GM21576 (cell line): ENCODE measurements at regions not wholly inside any gene's neighbourhood (a gene's known extent, or its start where the extent isn't known, plus 50 kb on each side); places are given as distances from the start of the nearest gene placed in this dataset.
"Not testable (repeated sequence)": the region's sequence is repeated elsewhere in the genome, so short reads cannot be mapped to it uniquely, and the experiment has no call there.

Experiments used
- ATAC-seq: cut with Tn5 transposase; IDR thresholded peaks from one replicate; pipeline ENCODE4 v1.9.1; 2021; ENCODE audit warnings: mild to moderate bottlenecking, moderate library complexity; ENCODE audit not compliant: unreplicated experiment

DNA sequence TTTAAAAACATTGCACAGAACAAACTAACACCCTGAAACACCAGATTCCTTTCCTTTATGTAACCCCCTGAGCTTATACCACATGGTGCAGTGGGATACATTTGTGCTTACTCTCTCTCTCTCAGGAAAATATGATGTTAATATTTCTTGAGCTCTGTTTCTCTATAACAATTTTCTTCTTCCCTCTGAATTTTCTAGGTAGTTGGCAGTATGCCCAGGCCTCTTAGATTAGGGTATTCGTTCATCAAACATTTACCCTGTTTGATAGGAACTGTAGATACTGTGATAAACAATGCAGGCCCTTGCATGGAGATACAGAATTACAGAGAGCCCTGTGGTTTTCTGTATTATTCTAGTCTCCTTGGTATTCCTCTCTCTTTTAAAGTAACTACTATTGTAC, 567.8 kb downstream of the IPMK start:
- no peak for ATAC-seq

DNA sequence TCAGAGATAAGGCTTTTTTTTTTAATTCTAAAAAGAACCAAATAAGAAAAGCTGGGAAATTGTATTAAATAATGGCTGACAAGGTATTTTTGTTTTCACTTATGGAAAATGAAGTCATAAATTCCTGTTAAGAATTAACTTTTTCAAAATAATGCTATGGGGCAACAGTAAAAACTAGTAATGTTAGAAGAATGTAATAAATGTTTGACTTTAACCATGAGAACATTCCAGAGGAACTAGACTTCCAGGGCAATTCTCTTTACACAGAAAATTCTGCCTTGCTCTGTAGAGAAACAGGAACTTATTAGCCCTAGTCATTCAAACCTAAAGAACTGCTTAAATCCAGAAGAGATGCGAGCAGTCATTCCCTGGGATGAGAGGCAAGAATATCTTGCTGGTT, 571.1 kb downstream of the IPMK start:
- no peak for ATAC-seq

DNA sequence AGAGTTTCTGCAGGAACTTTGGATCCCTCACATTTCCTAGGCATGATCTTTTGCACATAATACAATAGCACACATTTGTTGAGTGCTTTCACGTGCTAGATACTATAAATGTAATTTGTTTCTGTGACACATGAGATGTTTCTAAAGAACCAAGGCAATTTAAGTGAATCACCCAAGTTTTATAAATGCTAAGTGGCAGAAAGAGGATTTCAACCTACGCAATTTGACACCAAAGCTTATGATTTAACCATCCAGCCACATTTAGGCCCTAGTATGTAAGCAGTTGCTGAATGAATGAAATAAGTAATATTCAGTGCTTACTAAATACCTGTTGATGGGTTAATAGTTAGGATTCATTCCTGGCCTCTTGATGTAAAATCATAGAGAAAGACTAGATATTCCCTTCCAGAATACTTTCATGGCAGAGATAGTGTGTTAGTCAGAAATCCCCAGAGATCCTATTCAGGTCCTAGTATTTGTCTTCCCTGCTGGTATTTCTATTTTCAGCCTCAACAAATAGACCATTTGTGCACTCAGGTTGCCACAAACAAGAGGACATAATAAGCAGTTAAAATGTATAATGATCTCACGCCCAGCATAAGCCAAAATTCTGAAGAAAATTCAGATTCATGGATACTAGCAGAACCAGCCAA, 572.6 kb downstream of the IPMK start:
- no peak for ATAC-seq

DNA sequence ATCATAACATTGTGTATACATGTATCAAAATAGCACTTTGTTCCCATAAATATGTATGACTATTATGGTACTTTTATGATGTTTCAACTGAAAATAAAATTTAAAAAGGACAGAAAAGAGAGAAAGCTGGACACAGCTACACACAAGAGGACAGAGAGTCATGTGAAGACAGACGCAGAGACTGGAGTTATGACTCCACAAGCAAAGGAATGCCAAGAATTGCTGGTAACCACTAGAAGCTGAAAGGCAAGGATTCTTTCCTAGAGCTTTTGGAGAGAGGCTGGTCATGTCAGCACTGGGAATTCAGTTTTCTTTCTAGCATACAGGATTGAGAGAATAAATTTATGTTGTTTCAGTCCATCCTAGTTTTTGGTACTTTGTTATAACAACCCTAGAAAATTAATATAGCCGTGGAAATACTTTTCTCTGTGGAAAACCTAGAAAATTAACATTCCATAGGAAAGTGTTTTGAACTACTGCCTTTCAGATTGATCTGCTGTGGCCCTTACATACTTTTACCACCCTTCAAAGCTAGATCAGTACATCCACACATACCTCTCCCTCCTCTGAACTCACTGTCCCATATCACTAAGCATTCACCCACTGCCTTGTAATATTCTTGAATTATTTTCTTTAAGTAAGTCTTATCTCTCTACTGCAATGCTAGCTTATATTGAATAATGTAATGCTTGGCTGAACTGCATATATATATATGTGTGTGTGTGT, 575.3 kb downstream of the IPMK start:
- no peak for ATAC-seq

DNA sequence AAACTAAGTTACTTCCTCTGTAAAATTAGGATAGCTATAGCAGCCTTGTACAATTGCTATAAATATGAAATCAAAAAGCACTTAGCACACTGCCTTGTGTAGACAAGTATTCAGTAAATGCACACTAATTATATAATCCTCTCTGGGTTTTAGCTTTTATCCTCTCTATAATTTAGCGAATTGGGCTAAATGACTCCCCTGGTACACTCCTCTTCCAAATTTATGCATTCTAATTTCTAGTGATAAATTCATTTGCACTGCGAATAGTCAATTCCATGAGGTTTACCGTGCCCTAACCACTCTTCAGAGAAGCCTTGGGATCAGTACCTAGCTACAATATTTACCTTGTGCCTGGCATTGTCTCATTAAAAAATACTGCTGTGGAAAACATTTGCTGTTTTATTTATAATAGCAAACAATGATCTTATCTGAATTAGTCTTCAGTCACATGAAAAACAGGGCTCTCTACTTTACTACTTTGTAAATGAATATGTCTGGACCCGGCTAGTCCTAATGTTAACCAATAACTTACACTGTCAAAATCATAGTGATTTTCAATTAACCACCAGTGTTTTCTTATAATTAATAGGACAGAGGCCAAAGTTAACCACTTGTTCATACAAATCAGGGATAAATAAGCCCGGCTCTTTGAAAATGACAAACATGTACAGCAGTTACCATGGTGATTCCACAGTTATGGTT, 577.9 kb downstream of the IPMK start:
- no peak for ATAC-seq

DNA sequence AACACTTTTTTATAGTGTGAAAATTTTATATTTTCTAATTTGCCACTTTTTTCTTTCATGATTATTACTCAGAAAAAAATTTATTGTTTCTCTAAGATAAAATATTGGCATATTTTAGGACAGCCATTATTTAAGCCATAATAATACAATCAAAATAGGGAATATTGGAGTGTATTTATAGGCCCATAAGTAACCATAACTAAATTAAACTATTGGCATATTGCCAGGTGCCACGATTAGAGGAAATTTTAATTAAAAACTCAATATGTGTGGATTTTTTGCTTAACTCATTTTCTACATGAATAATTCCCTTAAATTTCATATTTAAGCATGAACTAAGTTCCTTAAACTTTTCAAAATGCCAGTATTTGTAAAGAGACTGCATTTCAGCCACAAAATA, 587.8 kb downstream of the IPMK start:
- ATAC-seq, result no peak

DNA sequence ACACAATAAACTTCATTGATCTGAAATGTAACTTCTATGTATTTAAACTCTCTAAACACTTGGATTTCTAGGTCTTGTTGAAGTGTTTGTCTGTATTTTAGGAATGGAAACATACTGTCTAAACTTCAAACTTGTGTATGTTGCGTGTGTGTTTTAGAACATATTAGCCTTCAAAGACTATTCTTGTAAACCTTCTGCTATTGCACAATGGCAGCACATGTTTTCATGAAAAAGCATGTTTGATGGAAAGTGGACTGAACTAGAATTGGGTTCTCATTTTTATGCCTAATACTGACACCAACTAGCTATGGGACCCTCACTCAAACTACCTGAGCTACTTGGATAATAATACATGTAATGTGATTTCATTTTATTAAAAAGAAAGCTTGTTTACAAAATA, 592.6 kb downstream of the IPMK start:
- ATAC-seq, result no peak

DNA sequence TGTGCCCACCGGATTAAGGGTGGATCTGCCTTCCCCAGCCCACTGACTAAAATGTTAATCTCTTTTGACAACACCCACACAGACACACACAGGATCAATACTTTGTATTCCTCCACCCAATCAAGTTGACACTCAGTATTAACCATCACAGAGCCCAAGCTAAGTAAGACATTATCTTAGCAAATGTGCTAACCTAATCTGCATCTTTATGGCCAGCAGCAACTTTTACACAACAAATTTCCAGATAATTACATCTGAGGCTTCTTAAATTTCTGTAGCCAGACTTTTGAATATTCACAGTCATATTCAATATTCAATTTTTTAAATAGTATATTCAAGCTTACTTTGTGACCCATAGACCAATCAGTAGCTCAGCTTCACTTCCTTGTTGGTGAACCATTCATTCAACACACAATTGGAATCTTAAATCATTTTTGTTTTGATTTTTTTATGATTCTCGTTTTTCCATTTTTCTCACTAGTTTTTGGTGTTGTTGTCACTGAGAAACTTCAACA, 594.2 kb downstream of the IPMK start:
- ATAC-seq, result no peak

DNA sequence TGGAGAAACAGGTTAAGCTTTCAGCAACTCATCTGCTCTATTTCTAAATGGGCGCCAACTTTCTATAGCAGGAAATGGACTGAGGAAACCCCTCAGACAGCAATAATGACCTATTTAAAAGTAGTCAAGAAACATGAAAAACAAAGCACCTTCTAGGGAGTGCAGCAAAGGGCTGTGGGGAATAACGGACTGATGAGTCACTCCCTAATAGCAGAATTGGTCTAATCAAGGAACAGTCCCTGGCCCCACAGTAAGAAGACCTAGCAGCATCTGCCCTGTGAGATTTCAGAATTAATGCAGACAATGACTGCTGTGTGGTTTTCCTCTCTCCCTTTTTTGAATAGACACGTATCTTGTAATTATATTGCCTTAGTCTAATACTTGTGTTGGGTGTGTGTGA, 602.9 kb downstream of the IPMK start:
- ATAC-seq, result no peak

DNA sequence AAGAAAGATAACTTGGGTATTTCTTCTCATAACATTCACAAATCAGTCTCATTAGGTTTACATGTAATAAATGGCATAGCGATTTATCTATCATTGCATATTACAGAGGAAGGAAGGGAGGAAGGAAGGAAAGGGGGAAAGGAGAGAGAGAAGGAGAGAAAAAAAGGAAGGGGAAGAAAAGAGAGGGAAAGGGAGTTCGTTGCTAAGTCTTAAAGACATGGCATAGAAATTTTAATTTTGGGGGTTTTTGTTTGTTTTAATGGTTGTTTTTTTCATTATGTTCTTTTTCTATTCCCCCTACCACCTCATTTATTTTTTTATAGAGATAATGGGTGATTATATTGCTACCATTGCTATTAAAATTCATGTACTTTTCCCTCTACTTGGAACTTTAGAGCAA, 604.3 kb downstream of the IPMK start:
- no peak for ATAC-seq

DNA sequence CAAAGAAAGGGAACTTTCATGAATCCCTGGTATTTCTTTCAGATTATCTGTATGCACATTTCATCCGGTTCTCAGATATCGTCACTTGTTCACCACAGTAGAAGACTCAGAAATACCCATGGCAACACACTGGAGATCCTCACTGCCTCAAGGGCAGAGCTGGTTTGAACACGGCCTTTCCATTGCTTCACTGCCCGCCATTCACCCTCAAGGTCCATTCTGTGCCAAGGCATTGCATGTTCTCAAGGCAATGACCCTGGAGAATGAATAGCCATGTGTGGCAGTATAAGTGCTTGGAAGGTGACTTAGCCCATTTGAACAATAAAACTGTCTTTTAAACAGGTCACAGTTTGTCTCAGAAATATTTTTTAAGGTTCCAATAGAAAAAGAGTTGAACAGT, 606.5 kb downstream of the IPMK start:
- no peak for ATAC-seq

DNA sequence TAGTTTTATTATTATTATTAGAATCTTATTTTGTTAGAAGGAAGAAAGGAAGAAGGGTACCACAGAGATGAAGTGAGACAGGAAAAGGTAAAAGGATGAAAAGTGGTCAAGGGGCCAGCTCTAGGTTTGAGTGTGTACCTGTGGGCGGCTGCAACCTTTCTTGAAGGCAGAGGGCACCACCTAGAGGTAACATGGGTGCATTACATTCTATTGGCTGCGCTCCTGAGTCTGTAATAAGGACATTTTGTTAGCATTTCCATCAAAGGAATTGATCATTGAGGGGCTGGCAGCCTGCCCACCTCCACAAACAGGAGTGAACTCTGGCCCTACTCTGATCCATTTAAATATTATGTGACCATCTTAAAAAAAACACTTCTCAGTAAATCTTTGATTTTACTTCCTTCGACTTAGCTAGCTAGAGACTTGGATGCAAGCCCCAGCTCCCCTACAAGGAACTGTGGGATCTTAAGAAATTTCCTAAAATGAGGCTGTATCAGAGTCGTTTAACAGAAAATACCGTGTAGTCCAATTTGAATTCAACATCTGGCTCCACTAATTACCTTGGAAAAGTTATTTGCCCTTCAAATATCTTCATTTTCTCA, 610.4 kb downstream of the IPMK start:
- peak; percentile 89 for ATAC-seq

DNA sequence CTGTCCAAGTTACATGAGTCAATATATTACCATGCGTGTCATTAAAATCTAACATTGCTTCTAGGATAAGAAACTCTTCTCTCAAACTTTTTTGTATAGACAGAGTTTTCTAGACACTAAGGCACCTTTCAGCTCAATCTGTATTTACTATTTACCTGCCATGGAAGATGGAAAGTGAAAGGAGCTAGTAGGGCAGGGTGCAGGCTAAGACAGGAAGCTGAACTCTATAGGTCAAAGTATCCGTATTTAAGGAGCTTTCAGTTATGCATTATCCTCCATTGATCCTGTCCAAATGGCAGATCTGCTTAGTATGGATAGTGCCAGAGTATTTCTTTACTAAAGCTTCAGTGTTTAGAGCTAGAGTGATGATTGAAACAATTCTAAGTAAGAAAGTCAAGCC, 612.8 kb downstream of the IPMK start:
- ATAC-seq, result no peak

DNA sequence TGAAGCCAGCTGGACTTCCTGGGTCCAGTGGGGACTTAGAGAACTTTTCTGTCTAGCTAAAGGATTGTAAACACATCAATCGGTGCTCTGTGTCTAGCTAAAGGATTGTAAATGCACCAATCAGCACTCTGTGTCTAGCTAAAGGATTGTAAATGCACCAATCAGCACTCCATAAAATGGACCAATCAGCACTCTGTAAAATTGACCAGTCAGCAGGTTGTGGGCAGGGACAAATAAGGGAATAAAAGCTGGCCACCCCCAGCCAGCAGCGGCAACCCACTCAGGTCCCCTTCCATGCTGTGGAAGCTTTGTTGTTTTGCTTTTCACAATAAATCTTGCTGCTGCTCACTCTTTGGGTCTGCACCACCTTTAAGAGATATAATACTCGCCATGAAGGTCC, 622.6 kb downstream of the IPMK start:
- not testable (repeated sequence) for ATAC-seq

DNA sequence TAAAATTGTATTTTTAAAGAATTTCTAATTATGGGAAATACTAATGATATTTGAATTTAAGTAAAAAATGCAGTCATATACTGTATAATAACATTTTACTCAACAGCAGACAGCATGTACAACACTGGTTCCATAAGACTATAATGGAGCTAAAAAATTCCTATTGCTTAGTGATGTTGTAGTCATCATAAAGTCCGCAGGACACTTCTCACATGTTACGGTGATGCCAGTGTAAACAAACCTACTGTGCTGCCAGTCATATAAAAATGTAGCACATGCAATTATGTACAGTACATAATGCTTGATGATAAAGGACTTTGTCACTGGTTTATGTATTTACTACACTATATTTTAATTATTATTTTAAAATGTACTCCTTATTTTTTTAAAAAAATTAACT, 629.3 kb downstream of the IPMK start:
- ATAC-seq, result no peak

DNA sequence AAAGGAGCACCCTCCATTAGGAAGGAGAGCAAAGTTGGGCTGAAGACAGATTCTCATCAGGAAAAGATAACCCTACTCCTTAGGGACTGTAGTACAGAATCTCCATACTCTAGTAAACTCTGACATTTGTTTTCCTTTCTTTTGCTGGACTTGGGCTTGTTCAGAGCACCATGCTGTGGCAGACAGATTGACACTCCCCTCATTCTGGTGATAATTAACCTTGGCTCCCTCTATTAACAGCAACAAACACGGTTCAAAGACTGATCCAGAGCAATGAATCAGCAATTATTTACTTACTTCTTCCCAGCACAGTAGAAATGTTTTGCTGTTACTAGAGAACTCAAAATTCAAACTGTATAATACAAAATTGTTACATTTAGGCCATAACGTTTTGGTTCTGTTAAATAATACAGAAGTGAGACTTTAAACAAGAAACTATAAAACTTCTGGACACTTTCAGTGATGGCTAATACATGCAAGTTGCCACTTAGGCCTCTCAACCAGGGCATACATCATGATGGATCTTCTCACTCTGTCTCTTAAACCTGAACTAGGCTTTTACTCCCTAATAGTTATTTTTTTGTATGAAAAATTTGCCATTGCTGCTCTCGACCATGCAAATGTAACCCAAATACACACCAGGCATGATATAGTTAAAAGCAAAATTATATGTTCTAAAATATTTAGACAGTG, 639.0 kb downstream of the IPMK start:
- no peak for ATAC-seq

DNA sequence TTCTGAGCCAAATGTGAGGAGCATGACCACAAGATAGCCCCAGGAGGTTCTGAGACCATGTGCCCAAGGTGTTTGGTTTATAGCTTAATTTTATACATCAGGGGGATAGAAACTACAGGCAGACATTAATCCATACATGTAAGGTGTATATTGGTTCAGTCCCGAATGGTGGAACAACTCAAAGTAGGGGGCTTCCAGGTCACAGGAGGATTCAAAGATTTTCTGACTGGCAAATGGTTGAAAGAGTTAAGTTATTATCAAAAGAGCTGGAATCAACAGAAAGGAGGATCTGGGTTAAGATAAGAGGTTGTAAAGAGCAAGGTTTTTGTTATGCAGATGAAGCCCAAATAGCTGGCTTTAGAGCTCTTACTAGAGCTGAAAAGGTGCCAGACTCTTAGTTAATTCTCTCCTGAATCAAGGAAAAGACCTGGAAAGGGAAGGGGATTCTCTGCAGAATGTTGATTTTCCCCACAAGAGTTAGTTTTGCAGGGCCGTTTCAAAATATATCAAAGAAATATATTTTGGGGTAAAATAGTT, 640.0 kb downstream of the IPMK start:
- no peak for ATAC-seq

DNA sequence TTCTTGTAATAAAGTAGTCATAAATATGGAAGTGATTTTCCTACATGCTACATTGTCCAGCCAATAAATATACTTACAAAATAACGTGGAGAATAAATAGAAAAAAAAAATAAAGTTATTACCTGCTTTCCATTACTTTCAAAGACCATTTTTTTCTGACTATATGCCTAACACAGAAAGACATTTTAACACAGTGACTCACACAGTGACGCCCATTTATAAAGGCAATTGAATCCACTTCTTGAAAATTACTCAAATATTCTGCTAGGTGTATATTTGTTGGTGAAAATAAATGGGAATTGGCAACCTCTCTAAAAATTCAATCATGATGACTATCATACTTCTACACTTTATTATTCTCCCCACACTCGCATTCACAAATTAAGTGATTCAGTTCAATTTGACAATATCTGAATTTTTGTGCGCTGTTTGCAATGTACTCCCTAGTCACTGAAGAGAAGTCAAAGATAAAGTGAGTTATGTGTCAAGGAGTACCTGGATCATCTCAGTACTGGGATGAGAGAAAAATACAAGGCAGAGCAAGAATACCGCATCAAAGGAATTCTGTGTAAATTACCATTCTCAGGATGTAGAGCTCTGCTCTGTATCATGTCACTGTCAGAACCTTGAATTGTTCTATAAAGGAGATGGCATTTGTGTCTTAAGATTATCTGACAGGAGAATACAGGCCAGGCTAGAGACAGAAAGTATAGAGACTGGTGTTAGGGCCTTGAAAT, 642.7 kb downstream of the IPMK start:
- no peak for ATAC-seq

DNA sequence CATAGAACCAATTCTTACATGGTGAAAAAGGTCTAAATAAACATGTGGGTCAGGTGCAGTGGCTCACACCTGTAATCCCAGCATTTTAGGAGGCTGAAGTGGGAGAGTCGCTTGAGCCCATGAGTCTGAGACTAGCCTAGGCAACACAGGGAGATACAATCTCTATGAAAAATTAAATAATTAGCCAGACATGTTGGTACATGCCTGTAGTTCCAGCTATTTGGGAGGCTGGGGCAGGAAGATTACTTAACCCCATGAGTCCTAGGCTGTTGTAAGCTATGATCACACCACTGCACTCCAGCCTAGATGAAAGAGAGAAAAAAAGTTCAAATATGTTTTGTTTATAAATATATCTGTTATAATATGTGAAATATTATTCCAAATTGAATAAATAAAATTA, 643.6 kb downstream of the IPMK start:
- no peak for ATAC-seq

DNA sequence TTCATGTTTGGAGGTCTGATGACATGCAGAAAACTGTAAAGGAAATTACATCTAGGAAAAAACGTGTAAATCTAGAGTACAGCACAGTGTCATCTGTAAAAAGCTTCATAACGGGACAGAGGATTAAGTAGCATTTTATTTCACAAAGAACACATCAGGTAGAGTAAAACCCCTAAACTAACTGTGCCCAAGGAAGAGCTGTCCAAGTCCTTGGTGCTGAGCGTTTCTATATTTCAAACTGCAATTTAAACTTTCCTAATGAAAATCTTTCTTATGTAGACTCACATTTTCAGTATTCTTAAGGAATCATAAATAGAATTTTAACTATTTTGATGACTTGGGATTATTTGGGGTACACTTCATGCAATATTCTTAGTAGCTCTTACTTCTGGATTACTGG, 646.2 kb downstream of the IPMK start:
- no peak for ATAC-seq
